ENCODE measurements at regions not wholly inside any gene's neighbourhood (a gene's known extent, or its start where the extent isn't known, plus 50 kb on each side); places are given as distances from the start of the nearest gene placed in this dataset.

DNA sequence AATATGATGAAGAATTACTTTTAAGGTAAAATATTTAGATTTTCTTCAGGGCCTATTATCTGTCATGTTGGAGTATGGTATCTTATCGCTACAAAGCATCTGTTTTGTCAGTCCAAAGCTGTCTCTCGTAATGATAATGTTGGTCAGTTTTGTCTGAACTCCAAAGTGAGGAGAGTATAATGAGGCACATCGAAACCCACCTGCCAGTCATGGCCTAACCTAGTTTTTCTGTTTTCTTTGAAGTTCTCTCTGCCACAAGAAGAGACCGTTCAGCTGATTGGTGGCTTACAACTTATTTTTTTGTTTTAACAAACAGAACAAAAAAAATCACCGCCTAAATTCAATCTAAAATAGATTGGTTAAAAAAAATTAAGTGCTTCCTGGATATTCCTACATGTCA is 1387.9 kb downstream of the RPIA start:
- Histone ChIP-seq H3K27me3 (replicated peaks in 1 of 2; ENCODE audit: control insufficient read depth in 2 of 2, insufficient read depth in 2 of 2, low read length in 1 of 2) (no peaks in the 10 kb centered on the region; a peak in 1 of 4 replicates), H3K4me3 (no peak overlapping the region), H3K4me2 (ENCODE audit: control insufficient read depth, insufficient read depth) (no peak overlapping the region), H3K36me3 (ENCODE audit: control insufficient read depth in 2 of 2, insufficient read depth in 2 of 2, low read length in 1 of 2) (no peaks in the 10 kb centered on the region), H2AFZ (ENCODE audit: control insufficient read depth, low read depth, low read length) (no peak overlapping the region), H3K27ac (ENCODE audit: control insufficient read depth, insufficient read depth) (no peak overlapping the region), H3K9ac (ENCODE audit: control insufficient read depth, insufficient read depth, low read length) (no peak overlapping the region), H4K20me1 (ENCODE audit: control insufficient read depth, insufficient read depth) (no peaks in the 10 kb centered on the region), H3K4me1 (ENCODE audit: control insufficient read depth, insufficient read depth, low read length) (no peaks in the 10 kb centered on the region), H3K9me3 (replicated peaks; ENCODE audit: control insufficient read depth, insufficient read depth, low read length) (no peaks in the 10 kb centered on the region), H3K79me2 (ENCODE audit: control insufficient read depth, insufficient read depth, low read length) (no peaks in the 10 kb centered on the region)
- ATAC-seq: no peak
- TF ChIP-seq KDM1A (IDR thresholded peaks at IDR 0.05; ENCODE audit: borderline replicate concordance) (no peak), ESRRA (IDR thresholded peaks at IDR 0.05; ENCODE audit: low read length) (no peak), MTA3 (IDR thresholded peaks at IDR 0.05; ENCODE audit: borderline replicate concordance, low read length) (no peak), PAX8 (IDR thresholded peaks at IDR 0.05) (no peak), HDGF (IDR thresholded peaks at IDR 0.05) (no peak), ZNF24 (IDR thresholded peaks at IDR 0.05) (no peak), SMAD1 (IDR thresholded peaks at IDR 0.05; ENCODE audit: low read depth, partially characterized antibody) (no peak), CREB1 (IDR thresholded peaks at IDR 0.05; ENCODE audit: low read depth) (no peak), ATF7 (IDR thresholded peaks at IDR 0.05; ENCODE audit: low read depth) (no peak), JUNB (IDR thresholded peaks at IDR 0.05) (no peak), LARP7 (IDR thresholded peaks at IDR 0.05) (no peak), TAF1 (IDR thresholded peaks at IDR 0.05; ENCODE audit: borderline replicate concordance, low read depth, low read length) (no peak), PAX5 (IDR thresholded peaks at IDR 0.05; ENCODE audit: borderline replicate concordance, low read depth, low read length) (no peak)
- TF ChIP-seq, protein P1, sequence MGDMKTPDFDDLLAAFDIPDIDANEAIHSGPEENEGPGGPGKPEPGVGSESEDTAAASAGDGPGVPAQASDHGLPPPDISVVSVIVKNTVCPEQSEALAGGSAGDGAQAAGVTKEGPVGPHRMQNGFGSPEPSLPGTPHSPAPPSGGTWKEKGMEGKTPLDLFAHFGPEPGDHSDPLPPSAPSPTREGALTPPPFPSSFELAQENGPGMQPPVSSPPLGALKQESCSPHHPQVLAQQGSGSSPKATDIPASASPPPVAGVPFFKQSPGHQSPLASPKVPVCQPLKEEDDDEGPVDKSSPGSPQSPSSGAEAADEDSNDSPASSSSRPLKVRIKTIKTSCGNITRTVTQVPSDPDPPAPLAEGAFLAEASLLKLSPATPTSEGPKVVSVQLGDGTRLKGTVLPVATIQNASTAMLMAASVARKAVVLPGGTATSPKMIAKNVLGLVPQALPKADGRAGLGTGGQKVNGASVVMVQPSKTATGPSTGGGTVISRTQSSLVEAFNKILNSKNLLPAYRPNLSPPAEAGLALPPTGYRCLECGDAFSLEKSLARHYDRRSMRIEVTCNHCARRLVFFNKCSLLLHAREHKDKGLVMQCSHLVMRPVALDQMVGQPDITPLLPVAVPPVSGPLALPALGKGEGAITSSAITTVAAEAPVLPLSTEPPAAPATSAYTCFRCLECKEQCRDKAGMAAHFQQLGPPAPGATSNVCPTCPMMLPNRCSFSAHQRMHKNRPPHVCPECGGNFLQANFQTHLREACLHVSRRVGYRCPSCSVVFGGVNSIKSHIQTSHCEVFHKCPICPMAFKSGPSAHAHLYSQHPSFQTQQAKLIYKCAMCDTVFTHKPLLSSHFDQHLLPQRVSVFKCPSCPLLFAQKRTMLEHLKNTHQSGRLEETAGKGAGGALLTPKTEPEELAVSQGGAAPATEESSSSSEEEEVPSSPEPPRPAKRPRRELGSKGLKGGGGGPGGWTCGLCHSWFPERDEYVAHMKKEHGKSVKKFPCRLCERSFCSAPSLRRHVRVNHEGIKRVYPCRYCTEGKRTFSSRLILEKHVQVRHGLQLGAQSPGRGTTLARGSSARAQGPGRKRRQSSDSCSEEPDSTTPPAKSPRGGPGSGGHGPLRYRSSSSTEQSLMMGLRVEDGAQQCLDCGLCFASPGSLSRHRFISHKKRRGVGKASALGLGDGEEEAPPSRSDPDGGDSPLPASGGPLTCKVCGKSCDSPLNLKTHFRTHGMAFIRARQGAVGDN (IDR thresholded peaks at IDR 0.05): no peak
- TF ChIP-seq, protein P2, sequence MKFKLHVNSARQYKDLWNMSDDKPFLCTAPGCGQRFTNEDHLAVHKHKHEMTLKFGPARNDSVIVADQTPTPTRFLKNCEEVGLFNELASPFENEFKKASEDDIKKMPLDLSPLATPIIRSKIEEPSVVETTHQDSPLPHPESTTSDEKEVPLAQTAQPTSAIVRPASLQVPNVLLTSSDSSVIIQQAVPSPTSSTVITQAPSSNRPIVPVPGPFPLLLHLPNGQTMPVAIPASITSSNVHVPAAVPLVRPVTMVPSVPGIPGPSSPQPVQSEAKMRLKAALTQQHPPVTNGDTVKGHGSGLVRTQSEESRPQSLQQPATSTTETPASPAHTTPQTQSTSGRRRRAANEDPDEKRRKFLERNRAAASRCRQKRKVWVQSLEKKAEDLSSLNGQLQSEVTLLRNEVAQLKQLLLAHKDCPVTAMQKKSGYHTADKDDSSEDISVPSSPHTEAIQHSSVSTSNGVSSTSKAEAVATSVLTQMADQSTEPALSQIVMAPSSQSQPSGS (IDR thresholded peaks at IDR 0.05; ENCODE audit: low read length): no peak
- TF ChIP-seq, protein P3, sequence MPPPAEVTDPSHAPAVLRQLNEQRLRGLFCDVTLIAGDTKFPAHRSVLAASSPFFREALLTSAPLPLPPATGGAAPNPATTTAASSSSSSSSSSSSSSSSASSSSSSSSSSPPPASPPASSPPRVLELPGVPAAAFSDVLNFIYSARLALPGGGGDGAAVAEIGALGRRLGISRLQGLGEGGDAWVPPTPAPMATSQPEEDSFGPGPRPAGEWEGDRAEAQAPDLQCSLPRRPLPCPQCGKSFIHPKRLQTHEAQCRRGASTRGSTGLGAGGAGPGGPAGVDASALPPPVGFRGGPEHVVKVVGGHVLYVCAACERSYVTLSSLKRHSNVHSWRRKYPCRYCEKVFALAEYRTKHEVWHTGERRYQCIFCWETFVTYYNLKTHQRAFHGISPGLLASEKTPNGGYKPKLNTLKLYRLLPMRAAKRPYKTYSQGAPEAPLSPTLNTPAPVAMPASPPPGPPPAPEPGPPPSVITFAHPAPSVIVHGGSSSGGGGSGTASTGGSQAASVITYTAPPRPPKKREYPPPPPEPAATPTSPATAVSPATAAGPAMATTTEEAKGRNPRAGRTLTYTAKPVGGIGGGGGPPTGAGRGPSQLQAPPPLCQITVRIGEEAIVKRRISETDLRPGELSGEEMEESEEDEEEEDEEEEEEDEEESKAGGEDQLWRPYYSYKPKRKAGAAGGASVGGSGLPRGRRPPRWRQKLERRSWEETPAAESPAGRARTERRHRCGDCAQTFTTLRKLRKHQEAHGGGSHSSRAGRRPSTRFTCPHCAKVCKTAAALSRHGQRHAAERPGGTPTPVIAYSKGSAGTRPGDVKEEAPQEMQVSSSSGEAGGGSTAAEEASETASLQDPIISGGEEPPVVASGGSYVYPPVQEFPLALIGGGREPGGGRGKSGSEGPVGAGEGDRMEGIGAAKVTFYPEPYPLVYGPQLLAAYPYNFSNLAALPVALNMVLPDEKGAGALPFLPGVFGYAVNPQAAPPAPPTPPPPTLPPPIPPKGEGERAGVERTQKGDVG (CRISPR knock-in tag; IDR thresholded peaks at IDR 0.05): no peak
- TF ChIP-seq, protein P4, sequence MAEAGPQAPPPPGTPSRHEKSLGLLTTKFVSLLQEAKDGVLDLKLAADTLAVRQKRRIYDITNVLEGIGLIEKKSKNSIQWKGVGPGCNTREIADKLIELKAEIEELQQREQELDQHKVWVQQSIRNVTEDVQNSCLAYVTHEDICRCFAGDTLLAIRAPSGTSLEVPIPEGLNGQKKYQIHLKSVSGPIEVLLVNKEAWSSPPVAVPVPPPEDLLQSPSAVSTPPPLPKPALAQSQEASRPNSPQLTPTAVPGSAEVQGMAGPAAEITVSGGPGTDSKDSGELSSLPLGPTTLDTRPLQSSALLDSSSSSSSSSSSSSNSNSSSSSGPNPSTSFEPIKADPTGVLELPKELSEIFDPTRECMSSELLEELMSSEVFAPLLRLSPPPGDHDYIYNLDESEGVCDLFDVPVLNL (IDR thresholded peaks at IDR 0.05; ENCODE audit: low read depth, low read length): no peak
- WGBS (ENCODE audit: insufficient coverage, insufficient replicate concordance, low lambda C conversion rate, missing lambda C conversion rate): 25% methylated on average over 5 of the region's 5 CpGs
- no peak for FAIRE-seq
- POLR2A ChIA-PET: no interaction called here
- RAD21 ChIA-PET (ENCODE audit: unreplicated experiment): no interaction called here
- CTCF ChIA-PET: no interaction called here
- in situ Hi-C loops (cut with MboI): no loop called here
- no TSS peak for BruUV-seq (replicated peaks)
- intact Hi-C loops (cut with micrococcal nuclease; ENCODE audit: unreplicated experiment): no loop called here
- SMC1A ChIA-PET (ENCODE audit: uncharacterized antibody, unreplicated experiment): no interaction called here
- DNase-seq (ENCODE audit: low read depth, low spot score): no peak

All from GM12878 (cell line).